Gastrocnemius medialis (tissue), 4 donors: ENCODE measurements at regions not wholly inside any gene's neighbourhood (a gene's known extent, or its start where the extent isn't known, plus 50 kb on each side); places are given as distances from the start of the nearest gene placed in this dataset.

Source experiments
- ATAC-seq, 2 donors: fragments of 150-250 bp; one replicate each; pipeline ENCODE4 v1.9.1; 2016
- DNase-seq, 2 donors: peaks; one replicate each; pipeline ENCODE4 v3.0.0-alpha.2; 2019
- H3K27ac ChIP-seq, 4 donors: fragments of 200-600 bp; sonication (generic); 1 replicate in 1 of 4; 2 replicates in 3 of 4; pipeline ENCODE4 v1.5.1; 2016 to 2018; ENCODE audit warnings: mild to moderate bottlenecking in 2 of 4, moderate library complexity in 1 of 4
- H3K27me3 ChIP-seq, 3 donors: fragments of 200-600 bp; sonication (generic) in 2 of 3; 1 replicate in 1 of 3; 2 replicates in 2 of 3; pipeline versions ENCODE4 v1.5.1 to v1.6.0; 2016 to 2019; ENCODE audit warnings: mild to moderate bottlenecking in 1 of 3, moderate library complexity in 1 of 3
- H3K36me3 ChIP-seq, 2 donors: fragments of 200-600 bp; sonication (generic) in 1 of 2; one replicate each; pipeline ENCODE4 v1.5.1; 2017 to 2018
- H3K4me1 ChIP-seq, 2 donors: fragments of 200-600 bp; sonication (generic) in 1 of 2; one replicate each; pipeline ENCODE4 v1.5.1; 2016 to 2017; ENCODE audit warnings: mild to moderate bottlenecking in 2 of 2
- H3K4me3 ChIP-seq, 4 donors: fragments of 200-600 bp; sonication (generic) in 3 of 4; 1 replicate in 1 of 4; 2 replicates in 3 of 4; pipeline ENCODE4 v1.5.1; 2016 to 2019; ENCODE audit warnings: mild to moderate bottlenecking in 2 of 4
- H3K9me3 ChIP-seq, 3 donors: fragments of 200-600 bp; sonication (generic) in 2 of 3; 1 replicate in 1 of 3; 2 replicates in 2 of 3; pipeline ENCODE4 v1.5.1; 2016 to 2019
- POLR2A ChIP-seq, 2 donors: fragments of 450-650 bp; IDR thresholded peaks; one replicate each; pipeline ENCODE4 v1.6.1; 2017; ENCODE audit warnings: antibody characterized with exemption in 2 of 2, mild to moderate bottlenecking in 2 of 2, moderate library complexity in 2 of 2
- in situ Hi-C, 4 donors: fragments of 200-750 bp; cut with MboI; loops; one replicate each; pipeline versions ENCODE4 v1.15.0 to v1.8.0; 2017; ENCODE audit warnings: low sequenced_read_pairs in 4 of 4
- intact Hi-C: fragments of 100-400 bp; cut with DNase I; formaldehyde crosslinking; loops from one replicate; pipeline ENCODE4 v1.15.1; 2023; ENCODE audit warnings: low total_unique reads
- TF ChIP-seq, protein P1 (sequence below), 5 experiments: fragments of 450-650 bp in 3 of 5; fragments of 200-600 bp in 2 of 5; sonication (generic) in 2 of 5; IDR thresholded peaks in 4 of 5; conservative IDR thresholded peaks in 1 of 5; 1 replicate in 4 of 5; 2 replicates in 1 of 5; pipeline ENCODE4 v1.5.1; 2016 to 2019; ENCODE audit warnings: antibody characterized with exemption in 5 of 5, mild to moderate bottlenecking in 3 of 5, moderate library complexity in 3 of 5

DNA sequence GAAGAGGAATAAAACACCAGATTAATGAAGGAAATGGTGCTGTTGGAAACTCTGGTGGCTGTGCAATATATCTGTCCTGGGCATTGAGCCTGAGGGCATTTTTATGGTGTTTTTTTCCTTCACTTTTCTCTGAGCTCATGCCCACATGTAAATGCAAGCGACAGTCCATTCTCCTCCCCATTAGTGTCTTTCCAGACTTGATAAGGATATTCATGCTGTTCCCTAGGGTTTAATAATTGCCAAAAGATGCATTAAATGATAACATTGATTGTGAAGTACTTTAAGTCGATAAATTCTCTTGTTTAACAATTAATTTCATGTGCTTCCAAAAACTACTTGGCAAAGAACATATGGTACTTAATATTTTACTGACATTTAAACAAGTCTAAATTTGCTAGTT lies 384.7 kb downstream of the MDFIC start:
- no peaks in the 10 kb centered on the region for H3K27me3 ChIP-seq
- no peak overlapping the region for H3K27ac ChIP-seq
- H3K36me3 ChIP-seq: no peaks in the 10 kb centered on the region
- ATAC-seq (no peak), DNase-seq (no peak)
- TF ChIP-seq, protein P1, sequence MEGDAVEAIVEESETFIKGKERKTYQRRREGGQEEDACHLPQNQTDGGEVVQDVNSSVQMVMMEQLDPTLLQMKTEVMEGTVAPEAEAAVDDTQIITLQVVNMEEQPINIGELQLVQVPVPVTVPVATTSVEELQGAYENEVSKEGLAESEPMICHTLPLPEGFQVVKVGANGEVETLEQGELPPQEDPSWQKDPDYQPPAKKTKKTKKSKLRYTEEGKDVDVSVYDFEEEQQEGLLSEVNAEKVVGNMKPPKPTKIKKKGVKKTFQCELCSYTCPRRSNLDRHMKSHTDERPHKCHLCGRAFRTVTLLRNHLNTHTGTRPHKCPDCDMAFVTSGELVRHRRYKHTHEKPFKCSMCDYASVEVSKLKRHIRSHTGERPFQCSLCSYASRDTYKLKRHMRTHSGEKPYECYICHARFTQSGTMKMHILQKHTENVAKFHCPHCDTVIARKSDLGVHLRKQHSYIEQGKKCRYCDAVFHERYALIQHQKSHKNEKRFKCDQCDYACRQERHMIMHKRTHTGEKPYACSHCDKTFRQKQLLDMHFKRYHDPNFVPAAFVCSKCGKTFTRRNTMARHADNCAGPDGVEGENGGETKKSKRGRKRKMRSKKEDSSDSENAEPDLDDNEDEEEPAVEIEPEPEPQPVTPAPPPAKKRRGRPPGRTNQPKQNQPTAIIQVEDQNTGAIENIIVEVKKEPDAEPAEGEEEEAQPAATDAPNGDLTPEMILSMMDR (IDR thresholded peaks at IDR 0.05 in 4 of 5, conservative IDR thresholded peaks at IDR 0.05 in 1 of 5): no peak
- no peak for TF ChIP-seq POLR2A (IDR thresholded peaks at IDR 0.05)
- in situ Hi-C loops: no loop called here
- no peaks in the 10 kb centered on the region for H3K9me3 ChIP-seq
- intact Hi-C loops: no loop called here
- no peak overlapping the region for H3K4me3 ChIP-seq
- no peaks in the 10 kb centered on the region for H3K4me1 ChIP-seq

DNA sequence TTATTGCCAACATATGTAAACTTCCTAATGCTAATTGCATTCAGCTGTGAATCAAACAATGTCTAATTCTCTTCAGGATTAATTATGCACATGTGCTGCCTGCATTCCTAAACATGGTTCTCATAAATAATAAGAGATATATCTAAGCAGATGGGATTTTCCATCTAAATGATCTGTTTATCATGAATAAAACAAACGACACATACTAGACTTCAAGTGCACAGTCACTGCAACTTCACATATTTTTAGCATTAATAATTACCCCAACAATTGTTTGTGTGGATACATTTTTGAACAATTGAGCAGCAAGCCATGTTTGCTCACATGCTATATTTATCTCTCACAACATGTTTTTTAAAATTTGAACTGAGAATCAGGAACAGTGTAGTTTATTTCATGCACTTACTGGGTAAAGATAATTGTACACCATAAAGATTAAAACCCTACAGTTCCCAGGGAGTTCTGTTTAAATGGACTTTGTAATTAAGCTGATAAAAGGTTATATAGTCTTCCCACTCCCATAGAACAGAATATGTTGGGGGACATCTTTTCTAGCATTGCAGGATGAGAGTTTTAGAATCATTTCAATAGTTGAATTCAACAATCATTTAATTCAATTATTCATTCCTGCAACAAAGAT lies 378.5 kb downstream of the MDFIC start:
- DNase-seq (no peak), ATAC-seq (no peak)
- intact Hi-C loops: no loop called here
- no peak overlapping the region for H3K27ac ChIP-seq
- no peaks in the 10 kb centered on the region for H3K36me3 ChIP-seq
- H3K9me3 ChIP-seq: no peaks in the 10 kb centered on the region
- H3K4me3 ChIP-seq: no peak overlapping the region
- H3K4me1 ChIP-seq: no peaks in the 10 kb centered on the region
- no peaks in the 10 kb centered on the region for H3K27me3 ChIP-seq
- in situ Hi-C loops: no loop called here
- TF ChIP-seq, protein P1 (IDR thresholded peaks at IDR 0.05 in 4 of 5, conservative IDR thresholded peaks at IDR 0.05 in 1 of 5): no peak
- no peak for TF ChIP-seq POLR2A (IDR thresholded peaks at IDR 0.05)

DNA sequence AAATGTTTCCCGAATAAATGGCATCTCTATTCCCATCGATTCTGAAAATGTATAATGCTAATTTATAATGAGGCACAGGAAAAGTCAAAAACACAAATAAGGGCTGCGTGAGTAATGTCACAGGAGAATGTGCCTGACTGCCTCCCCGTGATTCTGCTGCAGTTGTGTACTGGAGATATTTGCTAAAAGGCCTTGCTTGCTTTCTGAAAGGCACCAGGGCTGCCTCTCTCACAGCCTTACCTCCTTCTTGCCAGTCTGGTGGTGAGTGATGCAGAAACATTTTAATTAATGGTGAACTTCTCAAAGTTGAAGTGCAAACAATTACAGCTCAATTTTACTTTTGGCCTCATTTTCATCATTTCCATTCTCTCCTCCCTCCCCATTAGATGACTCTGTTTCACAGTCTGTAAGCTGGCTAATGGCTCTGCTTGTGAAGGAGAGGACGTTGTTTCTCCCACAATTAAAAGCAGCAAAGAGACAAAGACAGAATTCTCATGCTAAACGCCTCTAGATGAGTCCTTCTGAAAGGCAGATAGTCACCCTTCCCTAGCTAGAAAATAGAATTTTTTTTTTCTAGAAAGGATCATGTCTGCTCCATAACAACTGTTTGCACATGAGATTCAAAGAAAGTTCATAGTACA lies 377.6 kb downstream of the MDFIC start:
- no peaks in the 10 kb centered on the region for H3K36me3 ChIP-seq
- DNase-seq: no peak
- no peak overlapping the region for H3K27ac ChIP-seq
- no peak overlapping the region for H3K4me3 ChIP-seq
- no peaks in the 10 kb centered on the region for H3K9me3 ChIP-seq
- TF ChIP-seq, protein P1 (IDR thresholded peaks at IDR 0.05 in 4 of 5, conservative IDR thresholded peaks at IDR 0.05 in 1 of 5): no peak
- TF ChIP-seq POLR2A (IDR thresholded peaks at IDR 0.05): no peak
- intact Hi-C loops: no loop called here
- H3K27me3 ChIP-seq: no peaks in the 10 kb centered on the region
- in situ Hi-C loops: no loop called here
- ATAC-seq: no peak
- no peaks in the 10 kb centered on the region for H3K4me1 ChIP-seq

DNA sequence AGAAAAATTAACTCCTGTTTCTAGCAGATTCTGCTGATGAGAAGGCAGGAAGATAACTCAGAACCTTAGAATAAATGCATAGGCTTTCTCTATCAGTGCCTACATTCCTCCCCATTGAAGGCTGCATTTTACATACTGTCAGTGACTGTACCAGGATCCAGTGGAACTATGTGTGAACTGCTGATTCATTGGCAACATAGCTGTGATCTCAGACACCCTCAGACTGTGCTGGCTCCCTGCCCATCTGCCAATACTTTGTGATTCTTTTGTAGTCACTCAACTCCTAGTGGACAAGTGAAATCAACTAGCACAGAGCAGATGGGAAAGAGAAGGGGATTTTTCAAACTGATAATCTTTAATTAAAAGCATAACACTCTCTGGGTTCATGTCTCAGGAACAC lies 375.8 kb downstream of the MDFIC start:
- DNase-seq (no peak), ATAC-seq (no peak)
- Histone ChIP-seq H3K27me3 (no peaks in the 10 kb centered on the region), H3K4me1 (no peaks in the 10 kb centered on the region), H3K27ac (no peak overlapping the region), H3K36me3 (no peaks in the 10 kb centered on the region), H3K9me3 (no peaks in the 10 kb centered on the region), H3K4me3 (no peak overlapping the region)
- no peak for TF ChIP-seq POLR2A (IDR thresholded peaks at IDR 0.05)
- TF ChIP-seq, protein P1 (IDR thresholded peaks at IDR 0.05 in 4 of 5, conservative IDR thresholded peaks at IDR 0.05 in 1 of 5): no peak
- in situ Hi-C loops (no loop called here), intact Hi-C loops (no loop called here)
